DND-41 (cell line): ENCODE measurements at regions not wholly inside any gene's neighbourhood (a gene's known extent, or its start where the extent isn't known, plus 50 kb on each side); places are given as distances from the start of the nearest gene placed in this dataset.

Experiments used
- EZH2 ChIP-seq: IDR thresholded peaks from 3 replicates; pipeline ENCODE4 v1.6.1; 2012; ENCODE audit warnings: borderline replicate concordance, low read depth, mild to moderate bottlenecking, moderate library complexity, low read length, inconsistent platforms; ENCODE audit not compliant: severe bottlenecking
- TF ChIP-seq, protein P1 (sequence below): IDR thresholded peaks from 2 replicates; pipeline ENCODE4 v1.5.1; 2012; ENCODE audit warnings: borderline replicate concordance, low read length, moderate library complexity, mild to moderate bottlenecking; ENCODE audit not compliant: poor library complexity, severe bottlenecking; ENCODE audit errors: extremely low read depth

DNA sequence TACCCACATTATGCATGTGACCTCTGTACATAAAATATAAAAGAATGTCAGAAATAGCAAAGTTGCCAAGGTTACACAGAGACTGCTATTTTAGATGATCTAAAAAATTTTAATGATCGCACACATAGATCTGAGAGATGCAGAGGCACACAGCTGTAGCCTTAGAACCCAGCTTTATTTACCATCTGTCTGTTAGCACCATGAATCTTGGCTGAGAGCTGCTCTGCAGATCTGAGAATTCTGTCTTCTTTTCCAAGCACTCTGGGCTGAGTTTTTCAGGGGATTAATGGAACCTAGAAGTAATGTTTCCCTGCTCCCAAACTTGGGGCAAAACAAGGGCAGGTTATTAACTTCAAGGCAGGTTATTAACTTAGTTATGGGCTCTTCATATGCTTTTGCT lies 248.7 kb upstream of the JAG1 start:
- TF ChIP-seq, protein P1, sequence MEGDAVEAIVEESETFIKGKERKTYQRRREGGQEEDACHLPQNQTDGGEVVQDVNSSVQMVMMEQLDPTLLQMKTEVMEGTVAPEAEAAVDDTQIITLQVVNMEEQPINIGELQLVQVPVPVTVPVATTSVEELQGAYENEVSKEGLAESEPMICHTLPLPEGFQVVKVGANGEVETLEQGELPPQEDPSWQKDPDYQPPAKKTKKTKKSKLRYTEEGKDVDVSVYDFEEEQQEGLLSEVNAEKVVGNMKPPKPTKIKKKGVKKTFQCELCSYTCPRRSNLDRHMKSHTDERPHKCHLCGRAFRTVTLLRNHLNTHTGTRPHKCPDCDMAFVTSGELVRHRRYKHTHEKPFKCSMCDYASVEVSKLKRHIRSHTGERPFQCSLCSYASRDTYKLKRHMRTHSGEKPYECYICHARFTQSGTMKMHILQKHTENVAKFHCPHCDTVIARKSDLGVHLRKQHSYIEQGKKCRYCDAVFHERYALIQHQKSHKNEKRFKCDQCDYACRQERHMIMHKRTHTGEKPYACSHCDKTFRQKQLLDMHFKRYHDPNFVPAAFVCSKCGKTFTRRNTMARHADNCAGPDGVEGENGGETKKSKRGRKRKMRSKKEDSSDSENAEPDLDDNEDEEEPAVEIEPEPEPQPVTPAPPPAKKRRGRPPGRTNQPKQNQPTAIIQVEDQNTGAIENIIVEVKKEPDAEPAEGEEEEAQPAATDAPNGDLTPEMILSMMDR = no peak
- TF ChIP-seq EZH2 = no peak
